ENCODE measurements at regions not wholly inside any gene's neighbourhood (a gene's known extent, or its start where the extent isn't known, plus 50 kb on each side); places are given as distances from the start of the nearest gene placed in this dataset.

- no peaks in the 10 kb centered on the region for H3K9me3 ChIP-seq (ENCODE audit: insufficient read depth, low read depth, low read length)
- no peaks in the 10 kb centered on the region for H3F3A ChIP-seq (ENCODE audit: low read depth)
- no peaks in the 10 kb centered on the region for H3K4me1 ChIP-seq (ENCODE audit: insufficient read depth, low read length, poor library complexity, severe bottlenecking)
- H3K79me2 ChIP-seq (ENCODE audit: insufficient read depth, low read length): no peaks in the 10 kb centered on the region
- H3K27me3 ChIP-seq (ENCODE audit: insufficient read depth, low read length, poor library complexity, severe bottlenecking): no peaks in the 10 kb centered on the region
- no peak for TF ChIP-seq EZH2phosphoT487 (IDR thresholded peaks at IDR 0.05; ENCODE audit: borderline replicate concordance)
- TF ChIP-seq, protein P1, sequence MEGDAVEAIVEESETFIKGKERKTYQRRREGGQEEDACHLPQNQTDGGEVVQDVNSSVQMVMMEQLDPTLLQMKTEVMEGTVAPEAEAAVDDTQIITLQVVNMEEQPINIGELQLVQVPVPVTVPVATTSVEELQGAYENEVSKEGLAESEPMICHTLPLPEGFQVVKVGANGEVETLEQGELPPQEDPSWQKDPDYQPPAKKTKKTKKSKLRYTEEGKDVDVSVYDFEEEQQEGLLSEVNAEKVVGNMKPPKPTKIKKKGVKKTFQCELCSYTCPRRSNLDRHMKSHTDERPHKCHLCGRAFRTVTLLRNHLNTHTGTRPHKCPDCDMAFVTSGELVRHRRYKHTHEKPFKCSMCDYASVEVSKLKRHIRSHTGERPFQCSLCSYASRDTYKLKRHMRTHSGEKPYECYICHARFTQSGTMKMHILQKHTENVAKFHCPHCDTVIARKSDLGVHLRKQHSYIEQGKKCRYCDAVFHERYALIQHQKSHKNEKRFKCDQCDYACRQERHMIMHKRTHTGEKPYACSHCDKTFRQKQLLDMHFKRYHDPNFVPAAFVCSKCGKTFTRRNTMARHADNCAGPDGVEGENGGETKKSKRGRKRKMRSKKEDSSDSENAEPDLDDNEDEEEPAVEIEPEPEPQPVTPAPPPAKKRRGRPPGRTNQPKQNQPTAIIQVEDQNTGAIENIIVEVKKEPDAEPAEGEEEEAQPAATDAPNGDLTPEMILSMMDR (conservative IDR thresholded peaks at IDR 0.05; ENCODE audit: low read length): peak; percentile 38
- H3K4me3 ChIP-seq (ENCODE audit: low read length, poor library complexity, severe bottlenecking): no peak overlapping the region
- H3K36me3 ChIP-seq (ENCODE audit: insufficient read depth, low read length): no peaks in the 10 kb centered on the region
- H2AFZ ChIP-seq (ENCODE audit: low read length): no peak overlapping the region
- no peak overlapping the region for H3K4me2 ChIP-seq (ENCODE audit: low read depth, low read length, poor library complexity, severe bottlenecking)
- no peaks in the 10 kb centered on the region for H4K20me1 ChIP-seq (ENCODE audit: insufficient read depth, low read length, poor library complexity, severe bottlenecking)
- H3K9me2 ChIP-seq (replicated peaks; ENCODE audit: low read depth, low read length): no peaks in the 10 kb centered on the region
- no peak overlapping the region for H3K9ac ChIP-seq (ENCODE audit: low read depth, low read length, poor library complexity, severe bottlenecking)
Measured at GRCh38 chr3:173275740-173276139, 121.8 kb upstream of the NLGN1 start.

DNA sequence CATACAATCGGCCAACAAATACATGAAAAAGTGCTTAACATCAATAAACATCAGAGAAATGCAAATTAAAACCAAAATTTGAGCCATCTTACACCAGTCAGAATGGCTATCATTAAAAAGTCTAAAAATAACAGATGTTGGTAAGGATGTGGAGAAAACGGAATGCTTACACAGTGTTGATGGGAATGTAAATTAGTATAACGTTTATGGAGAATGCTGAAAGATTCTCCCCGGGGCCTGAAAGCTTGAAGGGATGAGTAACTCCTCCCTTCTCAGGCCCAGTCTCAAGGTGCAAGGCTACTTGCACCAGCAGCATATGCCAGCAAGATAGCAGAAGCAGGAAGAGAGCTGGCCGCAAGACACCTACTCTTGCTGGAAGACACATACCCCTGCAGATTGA, 123.7 kb upstream of the NLGN1 start:
- Histone ChIP-seq H3F3A (ENCODE audit: low read depth) (no peaks in the 10 kb centered on the region), H3K4me2 (ENCODE audit: low read depth, low read length, poor library complexity, severe bottlenecking) (no peak overlapping the region), H3K9ac (ENCODE audit: low read depth, low read length, poor library complexity, severe bottlenecking) (no peak overlapping the region), H3K27me3 (ENCODE audit: insufficient read depth, low read length, poor library complexity, severe bottlenecking) (no peaks in the 10 kb centered on the region), H4K20me1 (ENCODE audit: insufficient read depth, low read length, poor library complexity, severe bottlenecking) (no peaks in the 10 kb centered on the region), H3K4me1 (ENCODE audit: insufficient read depth, low read length, poor library complexity, severe bottlenecking) (no peaks in the 10 kb centered on the region), H3K79me2 (ENCODE audit: insufficient read depth, low read length) (no peaks in the 10 kb centered on the region), H3K36me3 (ENCODE audit: insufficient read depth, low read length) (no peaks in the 10 kb centered on the region), H3K9me3 (ENCODE audit: insufficient read depth, low read depth, low read length) (no peaks in the 10 kb centered on the region), H3K4me3 (ENCODE audit: low read length, poor library complexity, severe bottlenecking) (no peak overlapping the region), H2AFZ (ENCODE audit: low read length) (no peak overlapping the region), H3K9me2 (replicated peaks; ENCODE audit: low read depth, low read length) (no peaks in the 10 kb centered on the region)
- TF ChIP-seq, protein P1 (conservative IDR thresholded peaks at IDR 0.05; ENCODE audit: low read length): no peak
- TF ChIP-seq EZH2phosphoT487 (IDR thresholded peaks at IDR 0.05; ENCODE audit: borderline replicate concordance): no peak

- no peaks in the 10 kb centered on the region for H3F3A ChIP-seq (ENCODE audit: low read depth)
- H3K79me2 ChIP-seq (ENCODE audit: insufficient read depth, low read length): no peaks in the 10 kb centered on the region
- H3K4me3 ChIP-seq (ENCODE audit: low read length, poor library complexity, severe bottlenecking): no peak overlapping the region
- no peaks in the 10 kb centered on the region for H3K36me3 ChIP-seq (ENCODE audit: insufficient read depth, low read length)
- no peak overlapping the region for H3K9ac ChIP-seq (ENCODE audit: low read depth, low read length, poor library complexity, severe bottlenecking)
- H3K4me2 ChIP-seq (ENCODE audit: low read depth, low read length, poor library complexity, severe bottlenecking): no peak overlapping the region
- no peak for TF ChIP-seq EZH2phosphoT487 (IDR thresholded peaks at IDR 0.05; ENCODE audit: borderline replicate concordance)
- TF ChIP-seq, protein P1 (conservative IDR thresholded peaks at IDR 0.05; ENCODE audit: low read length): no peak
- no peaks in the 10 kb centered on the region for H3K9me2 ChIP-seq (replicated peaks; ENCODE audit: low read depth, low read length)
- no peaks in the 10 kb centered on the region for H3K27me3 ChIP-seq (ENCODE audit: insufficient read depth, low read length, poor library complexity, severe bottlenecking)
- H2AFZ ChIP-seq (ENCODE audit: low read length): no peak overlapping the region
- H4K20me1 ChIP-seq (ENCODE audit: insufficient read depth, low read length, poor library complexity, severe bottlenecking): no peaks in the 10 kb centered on the region
- no peaks in the 10 kb centered on the region for H3K9me3 ChIP-seq (ENCODE audit: insufficient read depth, low read depth, low read length)
- H3K4me1 ChIP-seq (ENCODE audit: insufficient read depth, low read length, poor library complexity, severe bottlenecking): no peaks in the 10 kb centered on the region
Measured at GRCh38 chr3:173268781-173269180, 127.7 kb upstream of the SPATA16 start.
